GM21528 (cell line): ENCODE measurements at regions not wholly inside any gene's neighbourhood (a gene's known extent, or its start where the extent isn't known, plus 50 kb on each side); places are given as distances from the start of the nearest gene placed in this dataset.
"Not testable (repeated sequence)": the region's sequence is repeated elsewhere in the genome, so short reads cannot be mapped to it uniquely, and the experiment has no call there.

ENCODE experiments used
- ATAC-seq: cut with Tn5 transposase; IDR thresholded peaks from one replicate; pipeline ENCODE4 v1.9.1; 2021; ENCODE audit warnings: mild to moderate bottlenecking, moderate library complexity; ENCODE audit not compliant: unreplicated experiment, low FRiP score

- ATAC-seq, result peak; percentile 87
These were observed 123.6 kb upstream of the RBPJ start for GRCh38 chr4:26197018-26197779.

GRCh38 chr4:26198931-26199330 is 121.9 kb upstream of the RBPJ start:
- ATAC-seq, result not testable (repeated sequence)

- no peak for ATAC-seq
These were observed 121.2 kb upstream of the RBPJ start for GRCh38 chr4:26199596-26199995.

GRCh38 chr4:26201120-26201519 is 119.7 kb upstream of the RBPJ start:
- no peak for ATAC-seq

GRCh38 chr4:26204249-26204825 is 116.5 kb upstream of the RBPJ start:
- no peak for ATAC-seq

GRCh38 chr4:26204911-26205370 is 115.9 kb upstream of the RBPJ start:
- no peak for ATAC-seq

GRCh38 chr4:26206339-26206738 is 114.5 kb upstream of the RBPJ start:
- no peak for ATAC-seq

GRCh38 chr4:26206999-26207398 is 113.8 kb upstream of the RBPJ start:
- ATAC-seq, result no peak

- no peak for ATAC-seq
These were observed 113.2 kb upstream of the RBPJ start for GRCh38 chr4:26207631-26208030.

GRCh38 chr4:26208237-26208994 is 112.4 kb upstream of the RBPJ start:
- no peak for ATAC-seq

- not testable (repeated sequence) for ATAC-seq
These were observed 111.4 kb upstream of the RBPJ start for GRCh38 chr4:26209378-26209777.

GRCh38 chr4:26212528-26212927 is 108.3 kb upstream of the RBPJ start:
- ATAC-seq, result no peak

- no peak for ATAC-seq
These were observed 107.5 kb upstream of the RBPJ start for GRCh38 chr4:26213317-26213716.

- no peak for ATAC-seq
These were observed 105.8 kb upstream of the RBPJ start for GRCh38 chr4:26214994-26215393.

GRCh38 chr4:26215725-26216124 is 105.1 kb upstream of the RBPJ start:
- no peak for ATAC-seq

GRCh38 chr4:26217481-26217880 is 103.3 kb upstream of the RBPJ start:
- ATAC-seq, result no peak

GRCh38 chr4:26217961-26218676 is 102.7 kb upstream of the RBPJ start:
- peak; percentile 67 for ATAC-seq

- ATAC-seq, result no peak
These were observed 101.9 kb upstream of the RBPJ start for GRCh38 chr4:26218677-26219605.

- ATAC-seq, result no peak
These were observed 100.1 kb upstream of the RBPJ start for GRCh38 chr4:26220696-26221095.

GRCh38 chr4:26223155-26223554 is 97.7 kb upstream of the RBPJ start:
- no peak for ATAC-seq
